OCI-LY7 (cell line): ENCODE measurements at regions not wholly inside any gene's neighbourhood (a gene's known extent, or its start where the extent isn't known, plus 50 kb on each side); places are given as distances from the start of the nearest gene placed in this dataset.

Experiments used
- BruUV-seq: library from RNA; stranded (reverse); fragments of 400-500 nt; replicated peaks from 2 replicates; lab custom pipeline; 2021; lab: Mats Ljungman, UMichigan
- CTCF ChIA-PET: fragments of 300-600 bp; sonication (Branson Sonifier 250); formaldehyde crosslinking; loops from one replicate; lab custom pipeline; 2022; ENCODE audit warnings: antibody characterized with exemption; ENCODE audit not compliant: unreplicated experiment; lab: Charles Lee
- POLR2A ChIA-PET: fragments of 300-600 bp; sonication (Branson Sonifier 250); formaldehyde crosslinking; loops from one replicate; lab custom pipeline; 2022; ENCODE audit warnings: antibody characterized with exemption; lab: Charles Lee
- DNase-seq: peaks from one replicate; pipeline ENCODE4 v3.0.0-alpha.2; 2015; ENCODE audit warnings: low spot score
- H2AFZ ChIP-seq: fragments of 200-600 bp; sonication (generic), shearing (Covaris generic); 2 replicates; pipeline ENCODE4 v1.6.1; 2014; ENCODE audit warnings: mild to moderate bottlenecking, antibody characterized with exemption, low read length, moderate library complexity
- H3K27ac ChIP-seq: fragments of 200-600 bp; sonication (generic); 2 replicates; pipeline ENCODE4 v1.5.1; 2014; ENCODE audit warnings: mixed run types, low read depth, mild to moderate bottlenecking, moderate library complexity, low read length, inconsistent platforms; ENCODE audit not compliant: poor library complexity, severe bottlenecking
- H3K36me3 ChIP-seq: fragments of 200-600 bp; sonication (generic); 2 replicates; pipeline ENCODE4 v1.6.1; 2014; ENCODE audit warnings: mild to moderate bottlenecking, antibody characterized with exemption, low read length, moderate library complexity, mixed read lengths; ENCODE audit not compliant: insufficient read depth
- H3K4me1 ChIP-seq: fragments of 200-600 bp; sonication (generic); 2 replicates; pipeline ENCODE4 v1.5.1; 2014; ENCODE audit warnings: mild to moderate bottlenecking, low read length; ENCODE audit not compliant: insufficient read depth, poor library complexity, severe bottlenecking
- H3K4me2 ChIP-seq: fragments of 200-600 bp; sonication (generic); 2 replicates; pipeline ENCODE4 v1.6.1; 2014; ENCODE audit warnings: mild to moderate bottlenecking, low read length
- H3K4me3 ChIP-seq: fragments of 200-600 bp; sonication (generic); 2 replicates; pipeline ENCODE4 v1.5.1; 2014; ENCODE audit warnings: mild to moderate bottlenecking, low read depth, low read length; ENCODE audit not compliant: poor library complexity, severe bottlenecking
- H3K79me2 ChIP-seq: fragments of 200-600 bp; sonication (generic); 2 replicates; pipeline ENCODE4 v1.6.1; 2016; ENCODE audit warnings: low read depth, mild to moderate bottlenecking, low read length, moderate library complexity, mixed read lengths; ENCODE audit not compliant: insufficient read depth
- H3K9me2 ChIP-seq: fragments of 200-600 bp; sonication (generic); 2 replicates; pipeline ENCODE4 v1.6.1; 2016; ENCODE audit warnings: mild to moderate bottlenecking, low read length, mixed read lengths; ENCODE audit not compliant: insufficient read depth
- H3K9me3 ChIP-seq: fragments of 200-600 bp; sonication (generic); 2 replicates; pipeline ENCODE4 v1.6.1; 2014; ENCODE audit warnings: mild to moderate bottlenecking, mixed run types, low read length, mixed read lengths
- H4K20me1 ChIP-seq: fragments of 200-600 bp; sonication (generic); 2 replicates; pipeline ENCODE4 v1.6.1; 2014; ENCODE audit warnings: mild to moderate bottlenecking, antibody characterized with exemption, low read length, moderate library complexity, mixed read lengths; ENCODE audit not compliant: insufficient read depth
- EZH2phosphoT487 ChIP-seq: fragments of 200-600 bp; sonication (generic); IDR thresholded peaks from 2 replicates; pipeline ENCODE4 v1.6.1; 2018; ENCODE audit warnings: low read depth, borderline replicate concordance, mild to moderate bottlenecking, mixed run types, antibody characterized with exemption, low read length, moderate library complexity, mixed read lengths
- intact Hi-C: fragments of 100-400 bp; cut with micrococcal nuclease; formaldehyde crosslinking; loops from one replicate; pipeline ENCODE4 v1.10.0; 2022; ENCODE audit not compliant: unreplicated experiment
- TF ChIP-seq, protein P1 (sequence below): fragments of 200-600 bp; sonication (generic); conservative IDR thresholded peaks from 2 replicates; pipeline ENCODE4 v1.5.1; 2014; ENCODE audit warnings: mild to moderate bottlenecking, antibody characterized with exemption, low read length, moderate library complexity, mixed read lengths

DNA sequence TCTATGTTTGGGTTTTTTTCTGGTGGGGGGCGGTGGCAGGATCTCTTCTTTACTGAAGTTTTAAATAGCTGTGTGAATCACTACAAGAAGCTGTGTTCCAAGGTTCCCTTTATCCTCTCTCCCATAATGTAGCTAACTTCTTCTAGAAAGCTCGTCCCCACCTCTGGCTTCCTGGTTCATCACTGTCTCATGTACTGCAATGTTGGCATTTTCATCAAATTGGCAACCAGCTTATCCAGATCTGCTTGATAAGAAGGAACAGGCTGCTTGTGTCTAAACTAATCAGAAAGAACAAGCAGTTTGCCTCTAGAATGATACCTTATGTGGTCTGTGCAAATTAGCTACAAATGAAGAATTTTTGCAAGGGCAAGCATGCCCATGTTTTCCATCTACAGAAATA is 130.8 kb downstream of the WT1 start:
- no TSS peak for BruUV-seq
- H3K4me1 ChIP-seq: no peaks in the 10 kb centered on the region

DNA sequence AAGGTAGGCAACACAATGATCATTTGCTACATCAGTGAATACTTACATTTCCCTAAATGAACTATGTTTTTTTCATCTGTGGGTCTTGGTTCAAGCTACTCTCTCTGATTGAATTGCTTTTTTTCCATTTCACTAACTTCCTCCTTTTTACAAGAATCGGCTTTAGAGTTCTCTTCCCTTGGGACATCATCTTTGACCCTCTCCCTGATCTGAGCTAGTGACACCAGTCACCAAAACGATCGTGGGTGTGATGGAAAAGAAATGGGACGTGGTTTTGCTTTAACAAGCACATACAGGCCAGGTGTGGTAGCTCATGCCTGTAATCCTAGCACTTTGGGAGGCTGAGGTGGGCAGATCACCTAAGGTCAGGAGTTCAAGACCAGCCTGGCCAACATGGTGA is 129.9 kb downstream of the WT1 start:
- BruUV-seq: no TSS peak

More for the DNA sequence above, 130.8 kb downstream of the WT1 start:
- POLR2A ChIA-PET: interaction anchor here (0.6 kb wide), 3 partner anchors 279 to 676 kb away, joined by 3 read pairs; partner anchors contain the start of genes CCDC73 and EIF3M
- no peak for DNase-seq
- Histone ChIP-seq H3K79me2 (no peaks in the 10 kb centered on the region), H4K20me1 (no peaks in the 10 kb centered on the region), H3K4me2 (no peak overlapping the region), H3K9me3 (no peaks in the 10 kb centered on the region), H3K27ac (no peak overlapping the region), H3K4me3 (no peak overlapping the region), H3K9me2 (no peaks in the 10 kb centered on the region), H3K36me3 (no peaks in the 10 kb centered on the region), H2AFZ (no peak overlapping the region)
- CTCF ChIA-PET: no interaction called here
- intact Hi-C loops: no loop called here
- TF ChIP-seq, protein P1, sequence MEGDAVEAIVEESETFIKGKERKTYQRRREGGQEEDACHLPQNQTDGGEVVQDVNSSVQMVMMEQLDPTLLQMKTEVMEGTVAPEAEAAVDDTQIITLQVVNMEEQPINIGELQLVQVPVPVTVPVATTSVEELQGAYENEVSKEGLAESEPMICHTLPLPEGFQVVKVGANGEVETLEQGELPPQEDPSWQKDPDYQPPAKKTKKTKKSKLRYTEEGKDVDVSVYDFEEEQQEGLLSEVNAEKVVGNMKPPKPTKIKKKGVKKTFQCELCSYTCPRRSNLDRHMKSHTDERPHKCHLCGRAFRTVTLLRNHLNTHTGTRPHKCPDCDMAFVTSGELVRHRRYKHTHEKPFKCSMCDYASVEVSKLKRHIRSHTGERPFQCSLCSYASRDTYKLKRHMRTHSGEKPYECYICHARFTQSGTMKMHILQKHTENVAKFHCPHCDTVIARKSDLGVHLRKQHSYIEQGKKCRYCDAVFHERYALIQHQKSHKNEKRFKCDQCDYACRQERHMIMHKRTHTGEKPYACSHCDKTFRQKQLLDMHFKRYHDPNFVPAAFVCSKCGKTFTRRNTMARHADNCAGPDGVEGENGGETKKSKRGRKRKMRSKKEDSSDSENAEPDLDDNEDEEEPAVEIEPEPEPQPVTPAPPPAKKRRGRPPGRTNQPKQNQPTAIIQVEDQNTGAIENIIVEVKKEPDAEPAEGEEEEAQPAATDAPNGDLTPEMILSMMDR: no peak
- no peak for TF ChIP-seq EZH2phosphoT487

GRCh38 chr11:32307471-32307870 is 127.9 kb downstream of the WT1 start:
- no peaks in the 10 kb centered on the region for H3K9me2 ChIP-seq
- no peaks in the 10 kb centered on the region for H3K9me3 ChIP-seq
- H2AFZ ChIP-seq: no peak overlapping the region
- no peak overlapping the region for H3K4me3 ChIP-seq
- H3K36me3 ChIP-seq: no peaks in the 10 kb centered on the region
- DNase-seq: no peak
- H3K4me1 ChIP-seq: no peaks in the 10 kb centered on the region
- intact Hi-C loops: no loop called here
- H3K4me2 ChIP-seq: no peak overlapping the region
- CTCF ChIA-PET: no interaction called here
- TF ChIP-seq EZH2phosphoT487: no peak
- TF ChIP-seq, protein P1: no peak
- no peaks in the 10 kb centered on the region for H4K20me1 ChIP-seq
- H3K79me2 ChIP-seq: no peaks in the 10 kb centered on the region
- no TSS peak for BruUV-seq
- POLR2A ChIA-PET: no interaction called here
- H3K27ac ChIP-seq: no peak overlapping the region

More for the DNA sequence above, 129.9 kb downstream of the WT1 start:
- no peak overlapping the region for H3K4me2 ChIP-seq
- no peak for DNase-seq
- H3K36me3 ChIP-seq: no peaks in the 10 kb centered on the region
- H3K4me1 ChIP-seq: no peaks in the 10 kb centered on the region
- no peak for TF ChIP-seq EZH2phosphoT487
- TF ChIP-seq, protein P1: no peak
- H3K79me2 ChIP-seq: no peaks in the 10 kb centered on the region
- no peaks in the 10 kb centered on the region for H3K9me2 ChIP-seq
- no peaks in the 10 kb centered on the region for H4K20me1 ChIP-seq
- no peak overlapping the region for H3K4me3 ChIP-seq
- H2AFZ ChIP-seq: no peak overlapping the region
- H3K9me3 ChIP-seq: no peaks in the 10 kb centered on the region
- CTCF ChIA-PET: no interaction called here
- POLR2A ChIA-PET: interaction anchor here (0.7 to 1.3 kb wide), 2 partner anchors 9 to 786 kb away, joined by 3 to 4 read pairs; no protein-coding TSS in a partner anchor
- no peak overlapping the region for H3K27ac ChIP-seq
- intact Hi-C loops: no loop called here
